ENCODE measurements at regions not wholly inside any gene's neighbourhood (a gene's known extent, or its start where the extent isn't known, plus 50 kb on each side); places are given as distances from the start of the nearest gene placed in this dataset.

- no peak for DNase-seq
These were observed 312.5 kb downstream of the GRIN2B start for GRCh38 chr12:13668880-13669279.

GRCh38 chr12:13666806-13667205 lies 314.6 kb downstream of the GRIN2B start:
- no peak for DNase-seq

- DNase-seq = peak; percentile 9 to 36
These were observed 320.2 kb downstream of the GRIN2B start for GRCh38 chr12:13661005-13661887.

GRCh38 chr12:13654456-13654855 lies 326.9 kb downstream of the GRIN2B start:
- no peak for DNase-seq

GRCh38 chr12:13652105-13652504 lies 329.3 kb downstream of the GRIN2B start:
- no peak for DNase-seq

GRCh38 chr12:13635709-13636108 lies 345.7 kb downstream of the GRIN2B start:
- no peak for DNase-seq

GRCh38 chr12:13631873-13632272 lies 349.5 kb downstream of the GRIN2B start:
- no peak for DNase-seq

- no peak for DNase-seq
These were observed 351.0 kb downstream of the GRIN2B start for GRCh38 chr12:13630354-13630753.

GRCh38 chr12:13628067-13628466 lies 353.3 kb downstream of the GRIN2B start:
- DNase-seq = no peak

GRCh38 chr12:13627536-13627935 lies 353.9 kb downstream of the GRIN2B start:
- DNase-seq = no peak

GRCh38 chr12:13613297-13613696 lies 368.1 kb downstream of the GRIN2B start:
- DNase-seq = no peak

- no peak for DNase-seq
These were observed 371.3 kb downstream of the GRIN2B start for GRCh38 chr12:13609894-13610679.

GRCh38 chr12:13606290-13606689 lies 375.1 kb downstream of the GRIN2B start:
- no peak for DNase-seq

GRCh38 chr12:13603953-13604352 lies 377.4 kb downstream of the GRIN2B start:
- DNase-seq = no peak

GRCh38 chr12:13602172-13602571 lies 379.2 kb downstream of the GRIN2B start:
- no peak for DNase-seq

GRCh38 chr12:13599176-13599575 lies 382.2 kb downstream of the GRIN2B start:
- no peak for DNase-seq

GRCh38 chr12:13597837-13598236 lies 383.6 kb downstream of the GRIN2B start:
- DNase-seq = no peak

- no peak for DNase-seq
These were observed 384.2 kb downstream of the GRIN2B start for GRCh38 chr12:13597166-13597565.

- no peak for DNase-seq
These were observed 384.7 kb downstream of the GRIN2B start for GRCh38 chr12:13596714-13597113.

- DNase-seq = no peak
These were observed 385.6 kb downstream of the GRIN2B start for GRCh38 chr12:13595536-13596443.

GRCh38 chr12:13594731-13595514 lies 386.5 kb downstream of the GRIN2B start:
- DNase-seq = no peak

Measured in activated CD4-positive, alpha-beta T cell treated with anti-CD3 and anti-CD28 coated beads, Interleukin-2, amount 50 U/mL, for 48 hours (primary cell).